MM.1S (cell line): ENCODE measurements at regions not wholly inside any gene's neighbourhood (a gene's known extent, or its start where the extent isn't known, plus 50 kb on each side); places are given as distances from the start of the nearest gene placed in this dataset.

Source experiments
- DNase-seq: peaks from one replicate; pipeline ENCODE4 v3.0.0-alpha.2; 2015
- H2AFZ ChIP-seq: fragments of 300-600 bp; sonication (generic); 2 replicates; pipeline ENCODE4 v1.6.0; 2016; ENCODE audit warnings: antibody characterized with exemption, low read length
- H3F3A ChIP-seq: fragments of 300-600 bp; sonication (generic); 2 replicates; pipeline ENCODE4 v1.6.1; 2016; ENCODE audit warnings: mild to moderate bottlenecking, antibody characterized with exemption, low read length, moderate library complexity, mixed read lengths; ENCODE audit not compliant: insufficient read depth
- H3K27ac ChIP-seq: fragments of 300-600 bp; sonication (generic); 2 replicates; pipeline ENCODE4 v1.5.1; 2016; ENCODE audit warnings: mild to moderate bottlenecking, low read length
- H3K27me3 ChIP-seq: fragments of 300-600 bp; sonication (generic); replicated peaks from 2 replicates; pipeline ENCODE4 v1.6.0; 2016; ENCODE audit warnings: low read length; ENCODE audit not compliant: insufficient read depth
- H3K36me3 ChIP-seq: fragments of 300-600 bp; sonication (generic); replicated peaks from 2 replicates; pipeline ENCODE4 v1.6.1; 2016; ENCODE audit warnings: mild to moderate bottlenecking, low read length, mixed read lengths; ENCODE audit not compliant: insufficient read depth
- H3K4me1 ChIP-seq: fragments of 300-600 bp; sonication (generic); 2 replicates; pipeline ENCODE4 v1.6.1; 2016; ENCODE audit warnings: low read length, mixed read lengths
- H3K4me2 ChIP-seq: fragments of 300-600 bp; sonication (generic); 2 replicates; pipeline ENCODE4 v1.6.0; 2016; ENCODE audit warnings: low read depth, low read length
- H3K4me3 ChIP-seq: fragments of 300-600 bp; sonication (generic); 2 replicates; pipeline ENCODE4 v1.5.1; 2016; ENCODE audit warnings: low read length, mixed read lengths
- H3K79me2 ChIP-seq: fragments of 300-600 bp; sonication (generic); 2 replicates; pipeline ENCODE4 v1.6.1; 2016; ENCODE audit warnings: mixed run types, low read length, mixed read lengths
- H3K9ac ChIP-seq: fragments of 300-600 bp; sonication (generic); 2 replicates; pipeline ENCODE4 v1.6.1; 2016; ENCODE audit warnings: low read length, mixed read lengths
- H3K9me2 ChIP-seq: fragments of 300-600 bp; sonication (generic); replicated peaks from 2 replicates; pipeline ENCODE4 v1.6.1; 2016; ENCODE audit warnings: mild to moderate bottlenecking, low read length, mixed read lengths; ENCODE audit not compliant: insufficient read depth
- H3K9me3 ChIP-seq: fragments of 300-600 bp; sonication (generic); replicated peaks from 2 replicates; pipeline ENCODE4 v1.6.1; 2016; ENCODE audit warnings: mild to moderate bottlenecking, low read length, mixed read lengths; ENCODE audit not compliant: insufficient read depth
- H4K20me1 ChIP-seq: fragments of 300-600 bp; sonication (generic); 2 replicates; pipeline ENCODE4 v1.6.1; 2016; ENCODE audit warnings: mild to moderate bottlenecking, low read length, moderate library complexity, mixed read lengths; ENCODE audit not compliant: insufficient read depth
- CTCF ChIP-seq: fragments of 300-600 bp; sonication (generic); IDR thresholded peaks from 2 replicates; pipeline ENCODE4 v1.5.1; 2016; ENCODE audit warnings: antibody characterized with exemption, low read length, mixed read lengths
- EZH2 ChIP-seq: fragments of 300-600 bp; sonication (generic); optimal IDR thresholded peaks from 2 replicates; pipeline ENCODE3; 2017; ENCODE audit warnings: low read depth, mild to moderate bottlenecking, antibody characterized with exemption, low read length, mixed read lengths
- EZH2phosphoT487 ChIP-seq: fragments of 300-600 bp; sonication (generic); IDR thresholded peaks from 2 replicates; pipeline ENCODE4 v1.6.1; 2018; ENCODE audit warnings: antibody characterized with exemption, low read length

- Histone ChIP-seq H3K36me3 (no peaks in the 10 kb centered on the region), H3K9me2 (no peaks in the 10 kb centered on the region), H4K20me1 (no peaks in the 10 kb centered on the region), H3K27me3 (peaks cover 36% of the 10 kb centered on the region), H3K79me2 (no peaks in the 10 kb centered on the region), H2AFZ (no peak overlapping the region), H3K9ac (no peak overlapping the region), H3K4me1 (no peaks in the 10 kb centered on the region), H3K27ac (no peak overlapping the region), H3K4me2 (no peak overlapping the region), H3K4me3 (no peak overlapping the region), H3F3A (no peaks in the 10 kb centered on the region), H3K9me3 (no peaks in the 10 kb centered on the region)
- TF ChIP-seq EZH2phosphoT487, result no peak
- no peak for TF ChIP-seq EZH2
- no peak for TF ChIP-seq CTCF
- no peak for DNase-seq
Observed at GRCh38 chr4:114034189-114034588, 54.7 kb upstream of the ARSJ start.

GRCh38 chr4:114036426-114036825 is 57.0 kb upstream of the ARSJ start:
- Histone ChIP-seq H3K27ac (no peak overlapping the region), H3K4me1 (peaks cover 13% of the 10 kb centered on the region), H3K4me2 (no peak overlapping the region), H3F3A (peaks cover 12% of the 10 kb centered on the region), H3K9me3 (no peaks in the 10 kb centered on the region), H3K9ac (no peak overlapping the region), H4K20me1 (no peaks in the 10 kb centered on the region), H3K36me3 (no peaks in the 10 kb centered on the region), H2AFZ (no peak overlapping the region), H3K4me3 (no peak overlapping the region), H3K27me3 (peaks cover 43% of the 10 kb centered on the region), H3K9me2 (no peaks in the 10 kb centered on the region), H3K79me2 (no peaks in the 10 kb centered on the region)
- TF ChIP-seq EZH2phosphoT487 (no peak), CTCF (no peak), EZH2 (no peak)
- no peak for DNase-seq

- no peak for TF ChIP-seq EZH2
- Histone ChIP-seq H3K36me3 (no peaks in the 10 kb centered on the region), H3K79me2 (no peaks in the 10 kb centered on the region), H3K9ac (no peak overlapping the region), H3K4me3 (no peak overlapping the region), H3K9me3 (no peaks in the 10 kb centered on the region), H3K4me1 (peaks cover 13% of the 10 kb centered on the region), H3K27ac (no peak overlapping the region), H4K20me1 (no peaks in the 10 kb centered on the region), H2AFZ (no peak overlapping the region), H3K27me3 (peaks cover 43% of the 10 kb centered on the region), H3F3A (peaks cover 12% of the 10 kb centered on the region), H3K4me2 (no peak overlapping the region), H3K9me2 (no peaks in the 10 kb centered on the region)
- DNase-seq, result no peak
Observed at GRCh38 chr4:114036864-114037263, 57.4 kb upstream of the ARSJ start.

GRCh38 chr4:114037988-114038387 is 58.5 kb upstream of the ARSJ start:
- peaks cover 13% of the 10 kb centered on the region for H3K4me1 ChIP-seq
- no peak for DNase-seq
- H3F3A ChIP-seq, result peaks cover 12% of the 10 kb centered on the region
- H3K4me2 ChIP-seq, result no peak overlapping the region
- H2AFZ ChIP-seq, result no peak overlapping the region
- no peaks in the 10 kb centered on the region for H3K9me3 ChIP-seq
- no peaks in the 10 kb centered on the region for H3K79me2 ChIP-seq
- H3K27me3 ChIP-seq, result peaks cover 52% of the 10 kb centered on the region
- H3K27ac ChIP-seq, result no peak overlapping the region
- no peaks in the 10 kb centered on the region for H4K20me1 ChIP-seq
- H3K4me3 ChIP-seq, result no peak overlapping the region
- no peaks in the 10 kb centered on the region for H3K36me3 ChIP-seq
- no peak for TF ChIP-seq EZH2phosphoT487
- TF ChIP-seq EZH2, result no peak
- TF ChIP-seq CTCF, result no peak
- H3K9me2 ChIP-seq, result no peaks in the 10 kb centered on the region
- H3K9ac ChIP-seq, result no peak overlapping the region
